ENCODE measurements at regions not wholly inside any gene's neighbourhood (a gene's known extent, or its start where the extent isn't known, plus 50 kb on each side); places are given as distances from the start of the nearest gene placed in this dataset.
"Not testable (repeated sequence)": the region's sequence is repeated elsewhere in the genome, so short reads cannot be mapped to it uniquely, and the experiment has no call there.

DNA sequence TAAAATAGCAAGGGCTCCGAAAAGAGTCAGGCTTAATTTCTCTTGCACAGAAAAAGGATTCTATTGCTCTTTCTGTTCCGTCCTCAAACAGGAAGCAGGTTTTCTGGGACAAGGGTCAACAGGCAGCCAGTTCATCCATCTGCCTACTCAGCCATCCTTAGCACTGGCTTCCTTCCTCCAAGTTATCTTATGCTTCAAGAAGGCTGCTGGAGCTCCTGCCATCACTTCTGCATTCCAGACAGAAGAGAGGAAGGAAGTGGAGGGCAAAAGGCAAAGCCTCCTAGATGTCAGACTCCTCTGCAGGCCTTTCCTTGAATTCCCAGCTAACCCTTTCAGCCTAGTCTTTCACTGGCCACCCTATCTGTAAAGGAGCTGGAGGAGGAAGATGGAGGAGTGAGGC is 287.8 kb upstream of the PLGLB2 start:
- TF ChIP-seq POLR2A (IDR thresholded peaks at IDR 0.05; ENCODE audit: insufficient read depth in 1 of 2, low read depth in 2 of 2, low read length in 2 of 2); ZNF652 (CRISPR knock-in tag; IDR thresholded peaks at IDR 0.05; ENCODE audit: borderline replicate concordance, low read depth); POLR2AphosphoS5 (IDR thresholded peaks at IDR 0.05; ENCODE audit: low read depth, low read length); RXRB (CRISPR knock-in tag; IDR thresholded peaks at IDR 0.05; ENCODE audit: borderline replicate concordance); CBX2 (IDR thresholded peaks at IDR 0.05; ENCODE audit: low read depth, low read length); CBX2 (CRISPR knock-in tag; IDR thresholded peaks at IDR 0.05; ENCODE audit: low read depth); SMC3 (IDR thresholded peaks at IDR 0.05; ENCODE audit: low read length); HMG20A (CRISPR knock-in tag; IDR thresholded peaks at IDR 0.05; ENCODE audit: borderline replicate concordance): not testable (repeated sequence)
- TF ChIP-seq, protein P1, sequence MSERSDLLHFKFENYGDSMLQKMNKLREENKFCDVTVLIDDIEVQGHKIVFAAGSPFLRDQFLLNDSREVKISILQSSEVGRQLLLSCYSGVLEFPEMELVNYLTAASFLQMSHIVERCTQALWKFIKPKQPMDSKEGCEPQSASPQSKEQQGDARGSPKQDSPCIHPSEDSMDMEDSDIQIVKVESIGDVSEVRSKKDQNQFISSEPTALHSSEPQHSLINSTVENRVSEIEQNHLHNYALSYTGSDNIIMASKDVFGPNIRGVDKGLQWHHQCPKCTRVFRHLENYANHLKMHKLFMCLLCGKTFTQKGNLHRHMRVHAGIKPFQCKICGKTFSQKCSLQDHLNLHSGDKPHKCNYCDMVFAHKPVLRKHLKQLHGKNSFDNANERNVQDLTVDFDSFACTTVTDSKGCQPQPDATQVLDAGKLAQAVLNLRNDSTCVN (CRISPR knock-in tag; IDR thresholded peaks at IDR 0.05; ENCODE audit: borderline replicate concordance) = not testable (repeated sequence)
- TF ChIP-seq, protein P2, sequence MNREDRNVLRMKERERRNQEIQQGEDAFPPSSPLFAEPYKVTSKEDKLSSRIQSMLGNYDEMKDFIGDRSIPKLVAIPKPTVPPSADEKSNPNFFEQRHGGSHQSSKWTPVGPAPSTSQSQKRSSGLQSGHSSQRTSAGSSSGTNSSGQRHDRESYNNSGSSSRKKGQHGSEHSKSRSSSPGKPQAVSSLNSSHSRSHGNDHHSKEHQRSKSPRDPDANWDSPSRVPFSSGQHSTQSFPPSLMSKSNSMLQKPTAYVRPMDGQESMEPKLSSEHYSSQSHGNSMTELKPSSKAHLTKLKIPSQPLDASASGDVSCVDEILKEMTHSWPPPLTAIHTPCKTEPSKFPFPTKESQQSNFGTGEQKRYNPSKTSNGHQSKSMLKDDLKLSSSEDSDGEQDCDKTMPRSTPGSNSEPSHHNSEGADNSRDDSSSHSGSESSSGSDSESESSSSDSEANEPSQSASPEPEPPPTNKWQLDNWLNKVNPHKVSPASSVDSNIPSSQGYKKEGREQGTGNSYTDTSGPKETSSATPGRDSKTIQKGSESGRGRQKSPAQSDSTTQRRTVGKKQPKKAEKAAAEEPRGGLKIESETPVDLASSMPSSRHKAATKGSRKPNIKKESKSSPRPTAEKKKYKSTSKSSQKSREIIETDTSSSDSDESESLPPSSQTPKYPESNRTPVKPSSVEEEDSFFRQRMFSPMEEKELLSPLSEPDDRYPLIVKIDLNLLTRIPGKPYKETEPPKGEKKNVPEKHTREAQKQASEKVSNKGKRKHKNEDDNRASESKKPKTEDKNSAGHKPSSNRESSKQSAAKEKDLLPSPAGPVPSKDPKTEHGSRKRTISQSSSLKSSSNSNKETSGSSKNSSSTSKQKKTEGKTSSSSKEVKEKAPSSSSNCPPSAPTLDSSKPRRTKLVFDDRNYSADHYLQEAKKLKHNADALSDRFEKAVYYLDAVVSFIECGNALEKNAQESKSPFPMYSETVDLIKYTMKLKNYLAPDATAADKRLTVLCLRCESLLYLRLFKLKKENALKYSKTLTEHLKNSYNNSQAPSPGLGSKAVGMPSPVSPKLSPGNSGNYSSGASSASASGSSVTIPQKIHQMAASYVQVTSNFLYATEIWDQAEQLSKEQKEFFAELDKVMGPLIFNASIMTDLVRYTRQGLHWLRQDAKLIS (CRISPR knock-in tag; IDR thresholded peaks at IDR 0.05) = not testable (repeated sequence)
- TF ChIP-seq, protein P3, sequence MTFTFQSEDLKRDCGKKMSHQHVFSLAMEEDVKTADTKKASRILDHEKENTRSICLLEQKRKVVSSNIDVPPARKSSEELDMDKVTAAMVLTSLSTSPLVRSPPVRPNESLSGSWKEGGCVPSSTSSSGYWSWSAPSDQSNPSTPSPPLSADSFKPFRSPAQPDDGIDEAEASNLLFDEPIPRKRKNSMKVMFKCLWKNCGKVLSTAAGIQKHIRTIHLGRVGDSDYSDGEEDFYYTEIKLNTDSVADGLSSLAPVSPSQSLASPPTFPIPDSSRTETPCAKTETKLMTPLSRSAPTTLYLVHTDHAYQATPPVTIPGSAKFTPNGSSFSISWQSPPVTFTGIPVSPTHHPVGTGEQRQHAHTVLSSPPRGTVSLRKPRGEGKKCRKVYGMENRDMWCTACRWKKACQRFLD (CRISPR knock-in tag; IDR thresholded peaks at IDR 0.05; ENCODE audit: borderline replicate concordance) = not testable (repeated sequence)
- TF ChIP-seq, protein P4, sequence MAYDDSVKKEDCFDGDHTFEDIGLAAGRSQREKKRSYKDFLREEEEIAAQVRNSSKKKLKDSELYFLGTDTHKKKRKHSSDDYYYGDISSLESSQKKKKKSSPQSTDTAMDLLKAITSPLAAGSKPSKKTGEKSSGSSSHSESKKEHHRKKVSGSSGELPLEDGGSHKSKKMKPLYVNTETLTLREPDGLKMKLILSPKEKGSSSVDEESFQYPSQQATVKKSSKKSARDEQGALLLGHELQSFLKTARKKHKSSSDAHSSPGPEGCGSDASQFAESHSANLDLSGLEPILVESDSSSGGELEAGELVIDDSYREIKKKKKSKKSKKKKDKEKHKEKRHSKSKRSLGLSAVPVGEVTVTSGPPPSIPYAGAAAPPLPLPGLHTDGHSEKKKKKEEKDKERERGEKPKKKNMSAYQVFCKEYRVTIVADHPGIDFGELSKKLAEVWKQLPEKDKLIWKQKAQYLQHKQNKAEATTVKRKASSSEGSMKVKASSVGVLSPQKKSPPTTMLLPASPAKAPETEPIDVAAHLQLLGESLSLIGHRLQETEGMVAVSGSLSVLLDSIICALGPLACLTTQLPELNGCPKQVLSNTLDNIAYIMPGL (CRISPR knock-in tag; IDR thresholded peaks at IDR 0.05; ENCODE audit: borderline replicate concordance in 1 of 2, low read depth in 1 of 2) = not testable (repeated sequence)
- TF ChIP-seq, protein P5, sequence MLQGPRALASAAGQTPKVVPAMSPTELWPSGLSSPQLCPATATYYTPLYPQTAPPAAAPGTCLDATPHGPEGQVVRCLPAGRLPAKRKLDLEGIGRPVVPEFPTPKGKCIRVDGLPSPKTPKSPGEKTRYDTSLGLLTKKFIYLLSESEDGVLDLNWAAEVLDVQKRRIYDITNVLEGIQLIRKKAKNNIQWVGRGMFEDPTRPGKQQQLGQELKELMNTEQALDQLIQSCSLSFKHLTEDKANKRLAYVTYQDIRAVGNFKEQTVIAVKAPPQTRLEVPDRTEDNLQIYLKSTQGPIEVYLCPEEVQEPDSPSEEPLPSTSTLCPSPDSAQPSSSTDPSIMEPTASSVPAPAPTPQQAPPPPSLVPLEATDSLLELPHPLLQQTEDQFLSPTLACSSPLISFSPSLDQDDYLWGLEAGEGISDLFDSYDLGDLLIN (CRISPR knock-in tag; IDR thresholded peaks at IDR 0.05; ENCODE audit: borderline replicate concordance) = not testable (repeated sequence)
- TF ChIP-seq, protein P6, sequence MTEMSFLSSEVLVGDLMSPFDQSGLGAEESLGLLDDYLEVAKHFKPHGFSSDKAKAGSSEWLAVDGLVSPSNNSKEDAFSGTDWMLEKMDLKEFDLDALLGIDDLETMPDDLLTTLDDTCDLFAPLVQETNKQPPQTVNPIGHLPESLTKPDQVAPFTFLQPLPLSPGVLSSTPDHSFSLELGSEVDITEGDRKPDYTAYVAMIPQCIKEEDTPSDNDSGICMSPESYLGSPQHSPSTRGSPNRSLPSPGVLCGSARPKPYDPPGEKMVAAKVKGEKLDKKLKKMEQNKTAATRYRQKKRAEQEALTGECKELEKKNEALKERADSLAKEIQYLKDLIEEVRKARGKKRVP (CRISPR knock-in tag; IDR thresholded peaks at IDR 0.05) = not testable (repeated sequence)
- TF ChIP-seq, protein P7, sequence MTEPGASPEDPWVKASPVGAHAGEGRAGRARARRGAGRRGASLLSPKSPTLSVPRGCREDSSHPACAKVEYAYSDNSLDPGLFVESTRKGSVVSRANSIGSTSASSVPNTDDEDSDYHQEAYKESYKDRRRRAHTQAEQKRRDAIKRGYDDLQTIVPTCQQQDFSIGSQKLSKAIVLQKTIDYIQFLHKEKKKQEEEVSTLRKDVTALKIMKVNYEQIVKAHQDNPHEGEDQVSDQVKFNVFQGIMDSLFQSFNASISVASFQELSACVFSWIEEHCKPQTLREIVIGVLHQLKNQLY (CRISPR knock-in tag; IDR thresholded peaks at IDR 0.05) = not testable (repeated sequence)
